Transverse colon (tissue), 4 donors: ENCODE measurements at regions not wholly inside any gene's neighbourhood (a gene's known extent, or its start where the extent isn't known, plus 50 kb on each side); places are given as distances from the start of the nearest gene placed in this dataset.

ENCODE experiments used
- DNase-seq: peaks from one replicate; pipeline ENCODE4 v3.0.0-alpha.2; 2019
- H3K27ac ChIP-seq, 4 donors: fragments of 200-600 bp; sonication (generic); 2 replicates each; pipeline ENCODE4 v1.5.1; 2016 to 2018; ENCODE audit warnings: inconsistent platforms in 4 of 4
- H3K27me3 ChIP-seq: fragments of 200-600 bp; sonication (generic); 2 replicates; pipeline ENCODE4 v1.5.1; 2017; ENCODE audit warnings: inconsistent platforms
- H3K36me3 ChIP-seq, 4 donors: fragments of 200-600 bp; sonication (generic); 2 replicates each; pipeline ENCODE4 v1.5.1; 2017 to 2019; ENCODE audit warnings: inconsistent platforms in 4 of 4
- H3K4me1 ChIP-seq, 4 donors: fragments of 200-600 bp; sonication (generic); 2 replicates each; pipeline ENCODE4 v1.5.1; 2017 to 2020; ENCODE audit warnings: inconsistent platforms in 4 of 4
- H3K4me3 ChIP-seq, 4 donors: fragments of 200-600 bp; sonication (generic); 1 replicate in 1 of 4; 2 replicates in 3 of 4; pipeline versions ENCODE4 v1.5.1 to v1.6.1; 2017 to 2019; ENCODE audit warnings: inconsistent platforms in 4 of 4
- H3K9me3 ChIP-seq, 2 donors: fragments of 200-600 bp; sonication (generic); 2 replicates each; pipeline ENCODE4 v1.5.1; 2017 to 2019; ENCODE audit warnings: inconsistent platforms in 2 of 2
- CTCF ChIP-seq, 5 experiments: fragments of 200-600 bp in 3 of 5; fragments of 450-650 bp in 2 of 5; sonication (generic) in 3 of 5; IDR thresholded peaks; 1 replicate in 2 of 5; 2 replicates in 3 of 5; pipeline ENCODE4 v1.5.1; 2016 to 2017; ENCODE audit warnings: antibody characterized with exemption in 5 of 5, inconsistent platforms in 3 of 5, mild to moderate bottlenecking in 2 of 5, moderate library complexity in 1 of 5
- EP300 ChIP-seq: sonication (generic); formaldehyde crosslinking; IDR thresholded peaks from one replicate; pipeline ENCODE4 v1.6.1; 2017; ENCODE audit warnings: antibody characterized with exemption, low read depth
- POLR2A ChIP-seq: fragments of 450-650 bp; IDR thresholded peaks from one replicate; pipeline ENCODE4 v1.6.1; 2016; ENCODE audit warnings: antibody characterized with exemption, mild to moderate bottlenecking, moderate library complexity
- POLR2AphosphoS5 ChIP-seq, 3 donors: sonication (generic); formaldehyde crosslinking; IDR thresholded peaks; one replicate each; pipeline ENCODE4 v1.6.1; 2016; ENCODE audit warnings: antibody characterized with exemption in 3 of 3
- WGBS, 2 donors: methylation state at CpG; one replicate each; pipeline ENCODE4 v1.1.5; 2018; ENCODE audit warnings: low coverage in 1 of 2; 5-methylcytosine and 5-hydroxymethylcytosine counted together
- in situ Hi-C, 4 donors: fragments of 200-750 bp; cut with MboI; loops; one replicate each; pipeline versions ENCODE4 v1.15.0 to v1.15.1; 2017; ENCODE audit warnings: low sequenced_read_pairs in 3 of 4, low pct_ligation_motif_present in 1 of 4, low pct_unique_long_range_greater_than_20kb in 1 of 4
- intact Hi-C: fragments of 100-400 bp; cut with DNase I; formaldehyde crosslinking; loops from one replicate; pipeline ENCODE4 v1.15.1; 2023; ENCODE audit warnings: low total_unique reads

- H3K27ac ChIP-seq, result no peak overlapping the region
- in situ Hi-C loops, result no loop called here
- no peak for TF ChIP-seq EP300
- no peak for TF ChIP-seq POLR2A
- no peak for TF ChIP-seq CTCF (IDR thresholded peaks at IDR 0.05)
- no peak for TF ChIP-seq POLR2AphosphoS5 (IDR thresholded peaks at IDR 0.05)
- H3K36me3 ChIP-seq, result no peaks in the 10 kb centered on the region
- DNase-seq, result no peak
- H3K27me3 ChIP-seq, result no peaks in the 10 kb centered on the region
- intact Hi-C loops, result no loop called here
- no peaks in the 10 kb centered on the region for H3K9me3 ChIP-seq
- H3K4me3 ChIP-seq, result no peak overlapping the region
- no peaks in the 10 kb centered on the region for H3K4me1 ChIP-seq
These were observed 299.9 kb downstream of the PRDM5 start for GRCh38 chr4:120622601-120623000.

DNA sequence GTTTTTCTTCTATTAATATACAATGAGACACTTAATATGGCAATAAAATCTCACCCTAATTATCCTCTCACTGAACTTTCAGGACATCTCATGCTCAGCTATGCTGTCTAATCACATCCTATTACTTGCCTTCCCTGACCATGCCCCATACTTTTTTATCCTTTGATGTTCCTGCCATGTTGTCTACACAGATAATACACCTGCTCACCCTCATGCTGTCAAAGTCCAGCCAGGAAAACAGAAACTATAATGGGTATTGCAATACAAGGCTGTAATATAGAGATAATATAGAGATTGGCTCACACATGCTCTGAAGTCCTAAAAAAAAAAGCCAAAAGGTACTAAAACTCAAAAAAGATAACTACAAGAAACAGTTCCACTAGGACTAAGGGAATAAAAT is 305.4 kb downstream of the PRDM5 start:
- no peak overlapping the region for H3K27ac ChIP-seq
- TF ChIP-seq CTCF (IDR thresholded peaks at IDR 0.05) (no peak), POLR2A (no peak), POLR2AphosphoS5 (IDR thresholded peaks at IDR 0.05) (no peak), EP300 (no peak)

GRCh38 chr4:120616041-120616440 is 306.5 kb downstream of the PRDM5 start:
- whole genome bisulfite sequencing, 2 donors, result 67 to 100% methylated on average over 1 of the region's 1 CpG
- no peak overlapping the region for H3K4me3 ChIP-seq
- no peak for DNase-seq
- TF ChIP-seq POLR2A (no peak), CTCF (IDR thresholded peaks at IDR 0.05) (no peak), POLR2AphosphoS5 (IDR thresholded peaks at IDR 0.05) (no peak), EP300 (no peak)
- in situ Hi-C loops, result no loop called here
- no peaks in the 10 kb centered on the region for H3K36me3 ChIP-seq
- no peak overlapping the region for H3K27ac ChIP-seq
- H3K4me1 ChIP-seq, result no peaks in the 10 kb centered on the region
- intact Hi-C loops, result no loop called here
- no peaks in the 10 kb centered on the region for H3K27me3 ChIP-seq
- H3K9me3 ChIP-seq, result no peaks in the 10 kb centered on the region

More for the DNA sequence above, 305.4 kb downstream of the PRDM5 start:
- H3K9me3 ChIP-seq, result no peaks in the 10 kb centered on the region
- DNase-seq, result no peak
- H3K36me3 ChIP-seq, result no peaks in the 10 kb centered on the region
- in situ Hi-C loops (no loop called here), intact Hi-C loops (no loop called here)
- H3K4me1 ChIP-seq, result no peaks in the 10 kb centered on the region
- H3K27me3 ChIP-seq, result no peaks in the 10 kb centered on the region
- no peak overlapping the region for H3K4me3 ChIP-seq

GRCh38 chr4:120613778-120614177 is 308.7 kb downstream of the PRDM5 start:
- in situ Hi-C loops, result no loop called here
- intact Hi-C loops, result no loop called here
- H3K4me3 ChIP-seq, result no peak overlapping the region
- no peaks in the 10 kb centered on the region for H3K36me3 ChIP-seq
- WGBS, 2 donors, result 81 to 100% methylated on average over 1 of the region's 1 CpG
- H3K27ac ChIP-seq, result no peak overlapping the region
- no peak for TF ChIP-seq EP300
- no peak for TF ChIP-seq CTCF (IDR thresholded peaks at IDR 0.05)
- TF ChIP-seq POLR2A, result no peak
- no peak for TF ChIP-seq POLR2AphosphoS5 (IDR thresholded peaks at IDR 0.05)
- no peak for DNase-seq
- H3K9me3 ChIP-seq, result no peaks in the 10 kb centered on the region
- no peaks in the 10 kb centered on the region for H3K27me3 ChIP-seq
- H3K4me1 ChIP-seq, result no peaks in the 10 kb centered on the region
